ENCODE measurements at regions not wholly inside any gene's neighbourhood (a gene's known extent, or its start where the extent isn't known, plus 50 kb on each side); places are given as distances from the start of the nearest gene placed in this dataset.
A peak's percentile ranks its signal among the peaks of the same experiment; 100 is the strongest.
"Not testable (repeated sequence)": the region's sequence is repeated elsewhere in the genome, so short reads cannot be mapped to it uniquely, and the experiment has no call there.

DNA sequence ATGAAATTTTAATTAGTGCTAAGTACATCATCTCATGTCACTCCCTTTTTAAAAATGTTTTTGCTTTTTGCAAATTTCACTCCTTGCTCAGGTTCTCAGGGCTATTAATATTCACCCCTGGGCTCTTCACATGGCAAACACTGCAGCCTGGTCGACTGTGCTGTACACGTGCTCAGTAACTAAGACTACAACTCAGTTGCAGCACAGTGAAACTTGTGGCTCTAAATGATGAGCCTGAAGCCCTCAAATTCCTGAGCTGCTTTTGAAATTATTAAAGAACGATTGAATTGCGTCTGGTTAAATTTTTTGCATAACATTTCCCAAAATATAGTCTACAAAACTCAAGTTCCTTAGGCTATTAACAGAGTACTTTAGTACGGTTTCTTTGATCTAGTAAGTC lies 159.3 kb upstream of the C2CD4B start:
- no peak for DNase-seq

DNA sequence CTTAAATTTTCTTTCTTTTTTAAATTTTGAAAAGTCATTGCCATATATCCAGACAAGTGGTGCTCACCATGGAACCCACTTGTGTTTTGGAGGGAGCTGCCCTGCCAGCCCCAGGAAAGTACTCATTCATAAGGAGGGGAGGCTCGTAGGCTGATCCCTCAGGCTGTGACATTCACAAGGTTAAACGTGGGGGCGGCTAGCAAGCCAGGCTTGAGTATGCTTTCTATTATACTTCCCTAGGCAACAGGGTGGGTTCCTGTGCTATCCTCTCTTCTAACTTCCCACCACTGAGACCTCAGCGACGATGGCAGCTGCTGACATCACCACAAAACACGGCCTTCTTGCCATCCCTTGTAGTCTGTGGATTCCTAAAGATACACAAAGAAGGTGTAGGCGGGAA lies 160.5 kb upstream of the C2CD4B start:
- no peak for DNase-seq

DNA sequence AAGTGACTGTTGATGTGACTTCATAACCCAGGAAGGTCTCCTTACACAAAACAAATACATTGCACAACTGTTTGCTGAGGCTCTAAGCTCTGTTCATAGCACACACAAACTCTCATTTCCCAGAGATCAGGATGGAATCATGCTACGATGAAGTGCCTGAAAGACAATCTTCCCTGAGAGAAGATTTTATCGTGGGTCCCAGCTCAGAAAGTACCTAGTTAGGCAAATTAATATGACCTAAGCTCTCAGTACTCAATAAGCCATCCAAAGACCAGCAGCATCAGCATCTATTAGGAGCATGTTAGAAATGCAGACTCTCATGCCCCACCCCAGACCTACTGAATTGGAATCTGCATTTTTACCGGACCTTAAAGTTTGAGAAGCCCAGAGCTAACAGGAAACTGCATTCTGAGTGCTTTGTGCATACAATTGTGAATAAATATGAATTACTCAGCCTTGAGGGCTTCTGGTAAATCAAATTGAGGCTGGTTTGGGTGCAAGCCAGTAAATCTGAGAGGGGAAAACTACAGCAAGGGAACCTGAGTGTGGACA lies 161.5 kb upstream of the C2CD4B start:
- no peak for DNase-seq

DNA sequence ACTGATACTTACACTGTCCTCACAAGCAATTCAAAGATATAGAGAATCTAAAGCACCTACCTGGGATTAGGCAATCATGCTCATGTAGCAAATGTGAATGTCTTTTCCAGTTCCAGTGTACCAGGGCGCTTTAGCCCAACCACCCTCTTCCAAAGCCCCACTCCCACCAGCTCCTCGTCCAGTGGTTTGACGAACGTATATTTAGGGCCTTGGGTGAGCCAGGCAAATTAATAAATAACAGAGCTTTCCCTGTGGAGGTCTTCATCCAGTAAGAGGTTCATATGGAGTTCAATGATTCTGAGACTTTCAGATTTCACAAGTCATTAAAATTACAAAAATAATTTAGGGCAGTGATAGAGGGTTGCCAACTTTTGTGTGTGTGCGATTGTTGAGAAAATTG lies 162.3 kb upstream of the C2CD4B start:
- DNase-seq = no peak

DNA sequence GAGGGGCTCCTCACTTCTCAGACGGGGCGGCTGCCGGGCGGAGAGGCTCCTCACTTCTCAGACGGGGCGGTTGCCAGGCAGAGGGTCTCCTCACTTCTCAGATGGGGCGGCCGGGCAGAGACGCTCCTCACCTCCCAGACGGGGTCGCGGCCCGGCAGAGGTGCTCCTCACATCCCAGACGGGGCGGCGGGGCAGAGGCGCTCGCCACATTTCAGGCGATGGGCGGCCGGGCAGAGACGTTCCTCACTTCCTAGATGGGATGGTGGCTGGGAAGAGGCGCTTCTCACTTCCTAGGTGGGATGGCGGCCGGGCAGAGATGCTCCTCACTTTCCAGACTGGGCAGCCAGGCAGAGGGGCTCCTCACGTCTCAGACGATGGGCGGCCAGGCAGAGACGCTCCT lies 167.4 kb upstream of the C2CD4B start:
- not testable (repeated sequence) for DNase-seq

DNA sequence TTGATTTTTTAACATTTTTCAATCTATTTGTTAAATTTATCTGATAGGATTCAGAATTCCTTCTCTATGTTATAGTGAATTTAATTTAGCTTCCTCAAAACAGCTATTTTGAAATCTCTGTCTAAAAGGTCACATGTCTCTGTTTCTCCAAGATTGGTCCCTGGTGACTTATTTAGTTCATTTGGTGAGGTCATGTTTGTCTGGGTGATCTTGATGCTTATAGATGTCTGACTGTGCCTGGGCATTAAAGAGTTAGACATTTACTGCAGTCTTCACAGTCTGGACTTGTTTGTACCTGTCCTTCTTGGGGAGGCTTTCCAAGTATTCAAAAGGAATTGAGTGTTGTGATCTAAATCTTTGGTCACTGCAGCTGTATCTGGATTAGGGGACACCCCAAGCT lies 169.5 kb upstream of the C2CD4B start:
- no peak for DNase-seq

DNA sequence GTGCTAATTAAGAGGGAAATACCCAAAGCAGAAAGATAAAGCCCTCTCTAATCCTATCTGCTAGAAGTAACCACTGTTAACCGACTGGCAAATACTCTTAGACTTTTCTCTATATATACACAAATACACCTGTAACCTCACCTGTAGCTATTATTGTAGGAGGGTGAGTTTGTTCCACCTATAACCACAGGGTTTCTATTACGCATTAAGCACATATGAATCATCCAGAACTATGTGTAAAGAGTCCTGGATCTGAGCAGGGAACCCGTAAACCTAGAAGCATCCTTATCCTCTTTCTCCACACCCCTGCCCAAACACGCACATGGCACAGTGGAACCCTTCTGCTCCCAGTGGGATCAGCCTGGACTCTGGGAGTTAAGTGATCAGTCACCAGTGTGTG lies 172.8 kb upstream of the C2CD4B start:
- DNase-seq = no peak

DNA sequence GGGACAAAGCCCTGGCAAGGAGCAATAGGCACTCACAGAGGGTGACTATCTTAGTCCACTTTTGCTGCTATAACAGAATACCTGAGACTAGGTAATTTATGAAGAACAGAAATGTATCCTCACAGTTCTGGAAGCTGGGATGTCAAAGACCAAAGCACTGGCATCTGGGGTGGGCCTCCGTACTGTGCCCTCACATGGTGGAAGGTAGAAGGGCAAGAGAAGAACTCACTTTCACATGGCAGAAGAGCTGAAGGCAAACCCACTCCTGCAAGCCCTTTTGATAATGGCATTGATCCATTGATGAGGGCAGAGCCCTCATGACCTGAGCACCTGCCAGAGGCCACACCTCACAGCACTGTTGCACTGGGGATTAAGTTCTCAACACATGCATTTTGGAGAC lies 173.4 kb upstream of the C2CD4B start:
- DNase-seq = no peak

DNA sequence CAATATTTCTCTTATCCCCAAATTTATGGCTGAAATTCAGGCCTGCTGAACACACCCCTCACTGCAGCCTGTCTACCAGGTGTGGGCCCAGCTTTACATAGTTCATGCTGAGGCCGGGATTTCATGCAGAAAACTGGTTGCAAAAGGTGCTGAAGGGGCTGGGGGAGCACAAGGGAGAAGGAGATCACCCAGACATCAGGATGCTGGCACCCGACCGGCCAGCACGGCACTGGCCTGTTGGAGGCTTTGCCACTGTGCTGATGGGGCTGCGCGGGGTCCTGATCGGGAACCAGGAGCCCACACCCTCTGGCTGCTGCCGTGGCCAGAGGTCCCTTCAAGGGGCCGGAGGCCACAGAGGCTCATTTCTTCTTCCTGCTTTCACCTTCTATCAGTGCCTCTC lies 177.9 kb upstream of the C2CD4B start:
- no peak for DNase-seq

DNA sequence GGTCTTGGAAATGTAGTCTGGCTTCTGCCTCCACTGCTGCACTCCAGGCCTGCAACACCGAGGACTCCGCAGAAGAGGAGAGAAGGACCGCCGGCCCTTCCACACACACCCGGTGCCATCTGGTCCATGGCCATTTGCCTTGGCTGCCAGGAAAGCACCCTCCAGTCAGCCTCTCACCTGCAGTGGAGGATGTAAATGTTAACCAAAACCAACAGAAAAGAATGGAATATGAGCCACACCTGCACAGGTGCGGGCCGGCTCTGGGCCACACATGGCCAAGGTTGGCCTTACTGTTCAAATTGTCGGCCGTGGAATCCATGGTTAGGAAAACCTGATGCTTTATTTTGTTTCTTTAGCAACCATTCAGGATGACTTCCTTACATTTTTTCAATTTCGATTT lies 178.3 kb upstream of the C2CD4B start:
- no peak for DNase-seq

DNA sequence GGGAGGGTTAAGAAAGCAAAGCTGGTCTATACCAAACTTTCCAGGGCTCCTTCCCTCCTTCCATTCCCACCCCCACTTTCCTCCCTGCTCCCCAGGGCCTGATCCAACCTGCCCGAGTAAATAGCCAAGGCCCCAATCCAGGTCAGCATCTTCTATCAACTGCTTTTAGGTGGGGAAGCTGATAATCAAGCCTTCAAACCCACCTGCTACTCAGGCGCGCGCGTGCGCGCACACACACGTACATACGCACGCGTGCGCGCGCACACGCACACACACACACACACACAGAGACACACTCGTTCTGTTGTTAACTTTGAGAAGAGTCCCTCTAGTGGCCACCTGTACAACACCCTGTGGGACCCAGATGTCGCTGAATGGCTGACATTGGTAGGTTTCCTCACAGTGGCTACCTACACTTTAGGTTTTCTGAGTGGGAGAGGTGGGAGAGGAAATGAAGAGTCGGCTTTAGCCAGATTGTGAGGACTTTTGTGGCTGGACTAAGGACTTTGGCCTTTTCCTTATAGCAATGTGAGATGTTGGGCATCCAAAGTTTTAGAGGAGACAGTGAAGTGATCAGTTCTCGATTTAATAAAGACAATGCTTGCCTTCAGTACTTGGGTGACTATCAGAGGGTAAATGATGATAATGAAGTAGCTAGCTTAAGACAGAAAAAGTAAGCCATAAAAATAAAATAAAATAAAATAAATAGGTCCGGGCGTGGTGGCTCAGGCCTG lies 179.9 kb upstream of the C2CD4B start:
- peak; percentile 75 for DNase-seq

DNA sequence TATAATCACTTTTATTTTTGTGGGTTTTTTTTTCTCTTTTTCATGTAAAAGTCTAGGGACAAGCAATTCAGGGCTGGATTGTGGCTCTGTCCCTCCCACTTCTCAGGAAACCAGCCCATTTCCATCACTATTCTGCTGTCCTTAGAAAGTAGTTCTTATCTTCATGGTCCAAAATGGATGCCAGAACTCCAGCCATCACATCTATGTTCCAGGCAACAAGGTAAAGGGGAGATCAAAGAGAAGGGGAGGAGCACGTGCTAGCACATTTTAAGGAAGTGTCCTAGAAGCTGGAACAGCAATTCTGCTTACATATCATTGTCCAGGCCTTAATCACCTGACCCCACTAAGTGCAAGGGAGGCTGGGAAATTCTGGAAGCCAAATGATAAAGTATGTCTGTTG lies 181.1 kb upstream of the C2CD4B start:
- no peak for DNase-seq

DNA sequence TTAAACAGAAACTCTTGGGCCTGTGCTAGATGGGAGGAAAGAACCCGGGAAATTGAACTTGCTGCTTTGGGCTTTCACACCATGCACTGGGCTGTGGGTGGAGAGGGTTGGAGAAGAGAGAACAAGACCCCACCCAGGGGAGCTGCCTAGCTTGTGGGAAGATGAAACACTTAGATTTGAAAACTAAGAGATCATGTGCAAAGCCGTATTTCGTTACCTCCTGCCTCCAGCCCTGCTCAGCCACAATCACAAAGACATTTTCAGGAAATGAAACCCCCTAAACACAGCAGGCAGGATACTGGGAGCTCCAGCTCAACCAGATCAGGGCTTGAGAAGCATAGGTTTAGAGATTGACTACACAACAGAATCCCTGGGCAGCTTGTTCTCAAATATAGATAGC lies 183.0 kb upstream of the C2CD4B start:
- no peak for DNase-seq

DNA sequence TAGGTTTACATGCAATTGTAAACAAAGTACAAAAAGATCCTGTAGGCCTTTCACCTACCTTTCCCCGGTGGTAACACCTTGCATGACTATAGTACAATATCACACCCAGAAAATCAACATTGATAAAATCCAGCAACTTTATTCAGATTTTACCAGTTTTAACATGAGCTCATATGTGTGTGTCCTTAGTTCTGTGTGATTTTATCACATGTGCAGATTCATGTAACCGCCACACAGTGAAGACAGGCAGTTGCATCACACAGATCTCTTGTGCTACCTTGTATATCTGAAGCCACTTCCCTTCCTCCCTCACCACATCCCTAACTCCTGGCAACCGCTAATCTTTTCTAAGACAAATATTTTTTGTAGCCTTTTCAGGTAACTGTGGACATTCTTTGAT lies 183.5 kb upstream of the C2CD4B start:
- DNase-seq = no peak

DNA sequence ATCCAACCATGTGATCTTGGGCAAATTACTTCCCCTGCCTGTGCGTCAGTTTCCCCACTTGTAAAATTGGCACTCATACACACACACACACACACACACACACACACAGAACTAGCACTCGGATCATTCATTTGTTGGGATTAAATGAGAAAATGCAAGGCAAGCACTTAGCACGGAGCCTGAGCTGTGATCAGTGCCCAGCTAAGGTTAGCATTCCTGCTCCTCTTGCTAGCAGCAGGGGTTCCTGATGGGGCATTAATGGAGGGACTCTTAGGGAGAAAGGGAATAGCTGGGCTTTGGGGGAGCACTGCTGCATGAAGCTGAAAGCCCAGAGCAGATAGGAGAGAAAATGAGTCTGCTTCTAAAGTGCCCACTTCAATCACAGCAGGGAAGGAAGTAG lies 187.7 kb upstream of the C2CD4B start:
- DNase-seq = no peak

DNA sequence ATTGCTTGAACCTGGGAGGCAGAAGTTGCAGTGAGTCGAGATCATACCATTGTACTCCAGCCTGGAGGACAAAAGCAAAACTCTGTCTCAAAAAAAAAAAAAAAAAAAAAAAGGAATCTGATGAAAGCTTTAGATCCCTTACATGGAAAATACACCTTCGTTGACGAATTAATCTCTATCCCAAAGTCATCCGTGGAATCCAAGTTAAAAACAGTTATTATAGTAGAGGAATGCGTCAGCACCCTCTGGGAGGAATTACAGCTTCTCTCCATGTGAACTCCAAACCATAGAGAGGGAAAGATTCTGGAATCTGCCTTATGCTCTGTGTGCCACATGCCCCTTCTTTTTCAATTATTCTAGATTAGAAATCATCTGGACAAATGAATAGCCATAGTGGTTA lies 192.3 kb upstream of the C2CD4B start:
- DNase-seq = no peak

DNA sequence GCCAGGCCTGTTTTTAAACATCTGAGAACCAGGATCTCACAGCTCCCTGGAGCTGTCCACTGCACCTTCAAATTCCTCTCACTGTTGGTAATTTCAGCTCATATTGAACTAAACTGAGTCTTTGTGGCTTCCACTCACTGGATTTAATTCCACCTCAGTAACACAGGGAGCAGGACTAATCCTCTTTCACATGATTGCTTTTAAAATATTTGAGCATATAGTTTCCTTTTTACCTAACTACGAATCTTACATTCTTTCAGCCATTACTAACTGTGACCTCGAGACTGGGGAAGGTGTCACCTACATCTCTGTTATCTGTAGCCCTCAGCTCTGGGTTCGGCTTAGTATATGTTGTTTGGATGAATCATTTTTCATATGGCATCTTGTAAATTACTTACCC lies 194.3 kb upstream of the C2CD4B start:
- DNase-seq = no peak

DNA sequence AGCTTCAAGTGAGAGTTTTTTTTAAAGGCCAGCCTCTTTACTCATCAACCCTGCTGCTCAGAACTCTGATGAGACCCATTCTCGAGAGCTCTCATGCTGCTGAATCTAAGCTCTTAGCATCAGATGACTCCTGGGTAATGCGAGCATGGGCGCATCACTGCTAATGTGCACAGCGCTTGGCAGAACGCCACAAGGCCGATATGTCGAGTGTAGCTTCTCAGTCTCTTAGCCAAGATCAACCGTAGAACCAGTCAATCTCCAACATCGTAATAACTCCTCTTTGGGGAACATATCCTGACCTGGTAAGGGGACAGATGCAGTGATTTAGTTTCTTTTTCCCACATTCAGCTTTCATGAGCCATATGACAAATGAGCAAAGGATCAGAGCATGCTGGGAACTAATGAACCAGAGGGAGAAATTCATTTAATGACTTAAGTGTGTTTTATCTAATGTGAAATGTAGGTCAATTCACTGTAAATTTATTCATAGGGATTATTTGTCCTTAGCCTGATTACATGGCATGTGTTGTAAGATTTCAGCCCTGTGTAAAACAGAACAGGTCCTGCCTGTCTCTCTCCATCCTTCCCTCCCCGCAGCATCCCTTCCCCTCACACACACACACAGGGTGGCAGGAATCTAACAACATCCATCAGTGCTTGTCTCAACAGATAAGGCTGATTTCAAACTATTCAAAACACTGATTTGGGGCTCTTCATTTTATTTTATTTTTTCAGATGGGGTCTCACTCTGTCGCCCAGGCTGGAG lies 195.4 kb upstream of the C2CD4B start:
- no peak for DNase-seq

DNA sequence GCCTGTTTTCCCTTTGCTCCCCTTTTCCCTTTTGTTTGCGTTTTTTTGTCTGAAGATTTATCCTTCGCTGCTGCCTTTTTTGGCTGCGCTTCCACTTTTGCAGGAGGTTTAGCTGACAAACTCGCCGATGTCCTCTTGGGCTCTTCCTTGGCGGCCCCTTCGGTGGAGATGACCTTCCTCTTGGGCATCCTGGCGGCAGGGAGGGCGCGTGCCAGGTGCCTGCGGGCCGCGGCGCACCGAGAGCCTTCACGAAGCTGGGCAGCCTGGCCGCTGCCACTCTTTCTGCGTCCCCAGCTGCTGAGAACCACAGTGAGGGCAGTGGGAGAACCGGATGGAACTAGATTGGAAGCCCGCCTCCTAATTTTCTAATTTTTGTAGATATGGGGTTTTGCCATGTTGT lies 197.1 kb upstream of the C2CD4B start:
- DNase-seq = no peak

DNA sequence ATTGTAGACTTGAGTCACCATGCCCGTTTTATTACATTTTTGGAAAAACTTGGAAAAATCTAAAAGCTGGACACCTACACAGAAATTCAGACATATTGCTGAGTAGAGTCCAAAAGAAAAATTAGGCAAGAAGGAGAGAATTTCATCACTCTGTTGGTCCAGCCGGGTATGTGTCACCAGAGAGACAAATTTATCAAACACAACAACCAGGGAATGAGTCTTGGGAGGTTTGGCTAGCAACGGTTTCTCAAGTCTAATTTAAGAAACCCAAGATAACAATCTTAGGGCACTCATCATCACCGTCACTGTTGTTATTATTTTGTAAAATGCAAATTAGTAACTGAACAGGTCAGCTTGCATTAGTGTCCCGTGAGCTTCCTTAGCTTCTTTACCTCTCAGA lies 197.5 kb upstream of the C2CD4B start:
- no peak for DNase-seq

DNA sequence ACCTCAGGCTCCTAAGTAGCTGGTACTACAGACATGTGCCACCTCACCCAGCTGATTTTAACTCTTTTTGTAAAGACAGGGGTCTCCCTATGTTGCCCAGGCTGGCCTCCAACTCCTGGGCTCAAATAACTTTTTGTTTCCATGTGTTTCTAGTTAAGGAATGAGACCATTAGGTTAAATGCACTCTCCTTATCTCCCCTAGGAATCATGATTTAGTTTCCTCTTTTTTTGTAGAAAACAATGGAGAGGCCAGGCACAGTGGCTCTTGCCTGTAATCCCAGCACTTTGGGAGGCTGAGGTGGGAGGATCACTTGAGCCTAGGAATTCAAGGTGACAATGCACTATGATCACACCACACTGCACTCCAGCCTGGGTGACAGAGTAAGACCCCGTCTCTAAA lies 198.8 kb upstream of the C2CD4B start:
- no peak for DNase-seq

DNA sequence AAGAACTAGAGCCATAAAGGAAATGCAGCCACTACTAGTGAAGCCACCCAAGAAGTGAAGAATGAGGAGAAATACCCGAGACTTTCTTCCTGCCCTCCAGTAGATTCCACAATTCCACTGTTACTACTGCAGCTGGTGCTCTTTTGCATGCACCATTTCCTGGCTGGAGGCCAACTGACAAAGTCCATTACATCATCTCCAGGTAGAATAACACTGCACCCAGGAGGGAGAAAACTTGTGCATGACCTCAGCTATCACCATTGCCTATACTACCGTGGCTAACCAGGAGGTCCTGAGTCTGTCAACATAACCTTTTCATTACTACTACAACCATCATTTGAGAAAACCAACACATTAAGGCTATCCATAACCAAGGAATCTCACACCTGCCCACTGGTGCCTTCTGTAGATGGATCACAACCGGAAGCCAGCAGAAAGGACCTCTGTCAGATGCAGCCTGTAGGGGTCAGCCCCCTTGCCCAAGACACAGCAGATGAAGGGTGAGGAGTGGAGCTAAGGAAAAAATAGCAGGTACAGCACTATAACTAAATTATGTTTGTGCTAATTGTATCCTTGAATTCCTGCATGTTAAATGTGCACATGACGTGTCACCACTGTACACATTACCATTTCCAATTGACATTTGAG lies 200.8 kb upstream of the C2CD4B start:
- DNase-seq = no peak

DNA sequence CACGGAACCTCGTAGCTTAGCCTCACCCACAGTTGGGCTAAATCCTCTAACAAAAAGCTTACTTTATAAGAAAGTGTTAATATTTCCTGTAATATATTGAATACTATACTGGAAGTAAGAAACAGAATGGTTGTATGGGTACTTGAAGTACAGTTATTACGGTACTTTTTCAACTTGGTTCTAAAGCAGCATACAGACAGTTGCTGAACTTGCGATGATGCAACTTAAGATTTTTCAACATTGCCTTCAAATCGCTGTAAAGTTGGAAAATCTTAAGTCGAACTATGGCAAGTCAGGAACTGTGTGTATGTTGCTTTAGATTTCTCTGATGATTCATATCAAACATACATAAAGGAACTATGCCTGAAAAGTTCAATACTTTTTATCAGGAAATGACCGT lies 204.4 kb upstream of the C2CD4B start:
- no peak for DNase-seq

DNA sequence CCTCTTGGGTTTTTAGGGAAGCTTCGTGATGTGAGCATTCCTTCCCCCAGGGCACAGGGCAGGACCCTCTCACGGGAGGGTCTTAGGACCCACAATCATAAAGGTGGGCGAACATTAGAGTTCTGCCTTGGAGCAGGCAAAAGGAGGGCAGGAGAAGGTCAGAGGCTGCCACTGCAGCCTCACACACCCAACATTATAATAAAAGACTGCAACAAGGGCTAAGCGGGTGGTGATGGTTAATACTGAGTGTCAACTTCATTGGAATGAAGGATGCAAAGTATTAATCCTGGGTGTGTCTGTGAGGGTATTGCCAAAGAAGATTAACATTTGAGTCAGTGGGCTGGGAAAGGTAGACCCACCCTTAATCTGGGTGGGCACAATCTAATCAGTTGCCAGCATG lies 206.6 kb upstream of the C2CD4B start:
- DNase-seq = not testable (repeated sequence)
